OCI-LY3 (cell line): ENCODE measurements at regions not wholly inside any gene's neighbourhood (a gene's known extent, or its start where the extent isn't known, plus 50 kb on each side); places are given as distances from the start of the nearest gene placed in this dataset.

ENCODE experiments used
- CTCF ChIP-seq: fragments of 200-600, 300-600 bp; sonication (generic); IDR thresholded peaks from 2 replicates; pipeline ENCODE4 v1.5.1; 2014; ENCODE audit warnings: antibody characterized with exemption, low read length, low read depth
- EZH2phosphoT487 ChIP-seq: fragments of 200-600 bp; shearing (Covaris generic); IDR thresholded peaks from 2 replicates; pipeline ENCODE4 v1.6.1; 2018; ENCODE audit warnings: antibody characterized with exemption, mixed run types, low read depth

- TF ChIP-seq CTCF (no peak), EZH2phosphoT487 (no peak)
Observed at GRCh38 chr2:220747736-220748135, 824.4 kb downstream of the EPHA4 start.
